ENCODE measurements at regions not wholly inside any gene's neighbourhood (a gene's known extent, or its start where the extent isn't known, plus 50 kb on each side); places are given as distances from the start of the nearest gene placed in this dataset.

DNA sequence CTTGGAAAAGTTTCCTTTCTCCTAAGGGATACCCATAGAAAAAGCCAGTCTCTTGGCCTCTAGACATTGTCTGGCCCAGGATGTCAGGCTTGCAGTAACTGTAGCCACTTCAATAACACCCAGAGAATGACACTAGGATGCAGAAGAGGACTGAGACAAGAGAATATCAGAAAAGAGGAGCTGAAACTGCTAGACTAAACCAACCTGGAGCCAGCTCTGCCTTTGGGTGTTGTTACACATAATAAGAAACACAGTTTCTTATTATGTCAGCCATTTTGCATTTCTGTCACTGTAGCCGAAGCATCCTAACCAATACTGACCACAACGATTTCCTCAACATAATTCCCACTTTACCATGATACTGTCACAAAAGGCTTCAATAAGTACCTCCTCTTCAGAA, 72.2 kb upstream of the RCN1 start:
- intact Hi-C loops (cut with micrococcal nuclease): no loop called here
- Histone ChIP-seq H2AFZ (ENCODE audit: low read depth, low read length) (no peak overlapping the region), H4K20me1 (replicated peaks; ENCODE audit: control insufficient read depth, insufficient read depth, low read length) (no peaks in the 10 kb centered on the region), H3K9me3 (replicated peaks; ENCODE audit: control insufficient read depth, insufficient read depth, low read depth, low read length) (no peaks in the 10 kb centered on the region), H3K9me1 (ENCODE audit: control insufficient read depth, insufficient read depth, low read length) (no peaks in the 10 kb centered on the region), H3K4me2 (ENCODE audit: insufficient read depth, low read length) (no peak overlapping the region), H3K9ac (ENCODE audit: insufficient read depth in 1 of 2, low read depth in 2 of 2, low read length in 2 of 2) (no peak overlapping the region), H3K36me3 (ENCODE audit: control insufficient read depth, insufficient read depth, low read length) (no peaks in the 10 kb centered on the region), H3K4me3 (no peak overlapping the region), H3K79me2 (ENCODE audit: control insufficient read depth, insufficient read depth, low read length) (no peaks in the 10 kb centered on the region), H3K4me1 (replicated peaks in 1 of 2; ENCODE audit: control insufficient read depth in 2 of 2, insufficient read depth in 2 of 2, low read length in 2 of 2) (no peaks in the 10 kb centered on the region), H3K27me3 (ENCODE audit: control insufficient read depth in 2 of 2, insufficient read depth in 2 of 2, low read length in 2 of 2) (no peaks in the 10 kb centered on the region), H3K27ac (ENCODE audit: extremely low read depth, low read depth, low read length) (no peak overlapping the region)
- ChIA-PET CTCF (ENCODE audit: low intra/inter-chr PET ratio) (no interaction called here), POLR2A (no interaction called here)
- 2% methylated on average over 2 of the region's 2 CpGs for WGBS (ENCODE audit: insufficient coverage, low coverage, missing lambda C conversion rate)
- FAIRE-seq (no peak), ATAC-seq (no peak), DNase-seq (ENCODE audit: extremely low read depth in 1 of 4, low spot score in 3 of 4) (no peak)
- BruUV-seq (replicated peaks): no TSS peak
- TF ChIP-seq KHSRP (IDR thresholded peaks at IDR 0.05) (no peak), BCL6 (CRISPR knock-in tag; IDR thresholded peaks at IDR 0.05) (no peak), MXI1 (IDR thresholded peaks at IDR 0.05; ENCODE audit: low read depth, low read length) (no peak), CTBP1 (IDR thresholded peaks at IDR 0.05; ENCODE audit: borderline replicate concordance) (no peak), ELF4 (CRISPR knock-in tag; IDR thresholded peaks at IDR 0.05) (no peak), SMARCA4 (IDR thresholded peaks at IDR 0.05) (no peak), SRSF1 (IDR thresholded peaks at IDR 0.05; ENCODE audit: low read depth, low read length) (no peak), NCOR1 (IDR thresholded peaks at IDR 0.05) (no peak), ARNT (IDR thresholded peaks at IDR 0.05) (no peak)
- TF ChIP-seq, protein P1, sequence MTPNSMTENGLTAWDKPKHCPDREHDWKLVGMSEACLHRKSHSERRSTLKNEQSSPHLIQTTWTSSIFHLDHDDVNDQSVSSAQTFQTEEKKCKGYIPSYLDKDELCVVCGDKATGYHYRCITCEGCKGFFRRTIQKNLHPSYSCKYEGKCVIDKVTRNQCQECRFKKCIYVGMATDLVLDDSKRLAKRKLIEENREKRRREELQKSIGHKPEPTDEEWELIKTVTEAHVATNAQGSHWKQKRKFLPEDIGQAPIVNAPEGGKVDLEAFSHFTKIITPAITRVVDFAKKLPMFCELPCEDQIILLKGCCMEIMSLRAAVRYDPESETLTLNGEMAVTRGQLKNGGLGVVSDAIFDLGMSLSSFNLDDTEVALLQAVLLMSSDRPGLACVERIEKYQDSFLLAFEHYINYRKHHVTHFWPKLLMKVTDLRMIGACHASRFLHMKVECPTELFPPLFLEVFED (CRISPR knock-in tag; conservative IDR thresholded peaks at IDR 0.05): no peak
- in situ Hi-C loops (cut with MboI): no loop called here
